GM18858 (cell line): ENCODE measurements at regions not wholly inside any gene's neighbourhood (a gene's known extent, or its start where the extent isn't known, plus 50 kb on each side); places are given as distances from the start of the nearest gene placed in this dataset.
A peak's percentile ranks its signal among the peaks of the same experiment; 100 is the strongest.

Experiments
- ATAC-seq: cut with Tn5 transposase; IDR thresholded peaks from one replicate; pipeline ENCODE4 v1.9.1; 2021; ENCODE audit not compliant: unreplicated experiment

- no peak for ATAC-seq
Observed at GRCh38 chr3:168267179-168267578, 171.5 kb upstream of the GOLIM4 start.

- no peak for ATAC-seq
Observed at GRCh38 chr3:168266335-168266734, 170.6 kb upstream of the GOLIM4 start.

- ATAC-seq = no peak
Observed at GRCh38 chr3:168262887-168263286, 167.2 kb upstream of the GOLIM4 start.

DNA sequence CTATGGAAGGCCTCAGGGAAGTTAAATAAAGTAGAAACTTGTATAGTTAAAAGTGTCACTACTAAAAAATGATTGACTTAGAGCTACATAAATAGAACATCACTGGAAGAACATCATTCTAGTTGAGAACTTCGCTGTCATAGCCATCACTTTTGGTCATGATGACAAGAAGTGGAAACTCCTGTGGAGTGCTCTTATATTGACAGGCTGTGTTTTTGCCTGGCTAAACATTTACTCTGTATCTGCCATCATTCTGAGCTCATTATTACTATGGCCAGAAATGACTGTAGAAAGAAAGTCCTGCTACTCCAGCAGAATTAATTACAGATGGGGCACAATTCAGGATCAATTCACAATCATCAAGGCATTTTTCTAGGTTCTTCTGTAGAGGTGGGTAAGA lies 165.1 kb upstream of the GOLIM4 start:
- peak; percentile 43 for ATAC-seq

DNA sequence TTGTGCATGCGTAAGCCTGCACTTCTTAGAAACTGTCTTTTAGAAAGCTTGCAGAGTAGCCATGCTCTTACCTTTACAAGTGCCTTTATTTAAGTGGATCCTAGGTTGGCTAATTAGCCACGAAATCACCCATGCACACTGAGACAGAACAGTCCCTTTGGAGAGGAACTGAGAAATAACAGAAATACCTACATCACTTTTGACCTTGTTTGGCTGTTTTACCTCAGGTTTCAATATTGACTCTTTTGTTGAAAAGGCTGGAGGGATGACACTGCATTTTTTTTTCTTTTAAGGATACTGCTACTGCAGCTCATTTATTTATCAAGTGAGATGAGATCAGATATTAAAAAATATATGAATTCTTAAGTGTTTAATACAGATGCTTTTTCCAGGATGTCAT lies 155.6 kb upstream of the GOLIM4 start:
- peak; percentile 64 for ATAC-seq

- no peak for ATAC-seq
Observed at GRCh38 chr3:168250415-168250861, 154.7 kb upstream of the GOLIM4 start.

- peak; percentile 55 for ATAC-seq
Observed at GRCh38 chr3:168249550-168250414, 154.1 kb upstream of the GOLIM4 start.

DNA sequence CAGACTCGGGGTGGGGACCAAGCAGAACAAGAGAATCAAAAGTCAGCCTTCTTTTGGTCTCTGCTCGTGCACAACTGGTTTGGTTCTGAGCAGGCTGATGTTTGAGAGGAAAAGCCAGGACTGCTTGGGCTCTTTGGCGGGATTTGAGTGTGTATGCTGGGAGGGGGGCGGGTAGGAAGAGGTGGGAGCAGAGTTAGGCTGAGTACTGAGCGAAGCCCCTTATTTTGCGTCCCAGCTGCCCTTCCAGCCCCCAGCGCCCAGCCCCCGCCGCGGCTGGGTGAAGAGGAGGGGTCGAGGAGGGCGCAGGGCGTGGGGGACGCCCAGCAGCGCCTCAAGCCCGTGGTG lies 153.5 kb upstream of the GOLIM4 start:
- no peak for ATAC-seq

- no peak for ATAC-seq
Observed at GRCh38 chr3:168248383-168249204, 152.9 kb upstream of the GOLIM4 start.

DNA sequence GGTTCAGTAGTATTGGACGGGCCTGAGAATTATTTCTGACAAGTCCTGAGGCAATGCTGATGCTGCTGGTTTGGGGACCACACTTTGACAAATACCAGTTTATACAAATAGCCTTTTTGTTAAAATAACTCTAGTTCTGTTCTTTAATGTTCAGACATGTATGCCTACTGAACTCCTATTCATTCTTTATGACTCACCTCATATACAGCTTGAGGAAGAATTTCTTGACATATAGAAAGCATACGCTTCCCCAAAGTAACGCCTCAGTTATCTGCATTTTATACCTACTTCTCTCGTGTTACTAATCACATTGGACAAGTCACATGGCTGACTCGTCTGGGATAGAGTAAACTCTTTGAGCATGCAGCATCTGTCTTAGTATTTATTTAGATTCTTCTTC lies 145.4 kb upstream of the GOLIM4 start:
- no peak for ATAC-seq

DNA sequence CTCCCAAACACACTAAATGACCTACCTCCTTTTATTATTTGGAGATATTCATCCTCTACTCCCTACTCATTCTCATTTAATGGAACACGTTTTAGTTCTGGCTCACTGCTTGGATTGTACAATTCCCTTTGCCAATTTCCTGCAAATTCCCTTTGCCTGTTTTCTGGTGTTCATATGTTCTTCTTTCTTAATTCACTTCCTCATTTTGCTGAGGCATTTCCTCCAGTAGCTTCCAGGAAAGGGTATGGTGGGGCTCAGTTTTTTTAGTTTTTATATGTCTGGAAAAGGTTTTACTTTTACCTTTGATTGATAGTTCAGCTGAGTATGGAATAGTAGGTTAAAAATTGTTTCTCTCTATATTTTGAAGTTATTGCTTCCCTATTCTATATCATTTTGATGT lies 143.6 kb upstream of the GOLIM4 start:
- no peak for ATAC-seq

DNA sequence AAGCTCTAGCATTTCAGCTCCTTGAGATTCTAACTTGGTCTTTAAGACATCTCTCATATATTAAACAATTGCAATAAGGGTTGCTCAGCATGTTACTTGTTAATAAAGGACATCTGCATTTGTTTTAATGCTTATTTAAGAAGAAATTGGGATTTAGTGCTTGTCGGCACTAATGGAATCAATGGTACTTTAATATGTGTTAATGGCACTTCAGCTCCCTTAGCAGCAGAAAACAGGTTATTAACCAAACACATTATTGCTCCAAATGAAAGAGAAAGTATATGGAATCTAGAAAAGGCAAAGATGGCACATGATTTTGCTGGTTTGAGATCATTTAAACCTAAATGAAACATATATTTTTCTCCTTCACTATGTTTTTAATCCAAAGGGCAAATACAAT lies 137.3 kb upstream of the GOLIM4 start:
- no peak for ATAC-seq

DNA sequence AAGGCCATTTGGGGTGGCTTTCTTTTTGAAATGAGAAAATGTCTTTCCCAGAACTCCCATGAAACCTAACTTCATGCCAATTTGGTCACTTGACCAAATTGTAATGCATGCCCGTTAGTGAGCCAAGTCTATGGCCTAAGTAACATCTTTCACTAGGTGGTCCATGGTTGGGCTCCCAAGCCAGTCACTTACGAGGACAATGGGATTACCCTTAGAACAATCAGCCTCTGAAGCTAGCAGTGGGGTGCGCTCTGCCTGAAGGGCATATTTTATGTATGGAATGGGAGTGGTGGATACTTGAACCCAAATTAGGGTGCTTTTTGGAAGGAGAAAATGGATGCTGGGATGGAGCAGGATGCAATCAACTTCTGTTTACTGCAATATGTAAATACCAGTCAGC lies 127.4 kb upstream of the GOLIM4 start:
- no peak for ATAC-seq

- ATAC-seq = no peak
Observed at GRCh38 chr3:168220556-168220955, 124.8 kb upstream of the GOLIM4 start.

- ATAC-seq = no peak
Observed at GRCh38 chr3:168219530-168219929, 123.8 kb upstream of the GOLIM4 start.

- ATAC-seq = no peak
Observed at GRCh38 chr3:168218600-168218999, 122.9 kb upstream of the GOLIM4 start.

GRCh38 chr3:168216851-168217250 lies 121.1 kb upstream of the GOLIM4 start:
- ATAC-seq = no peak

- peak; percentile 92 for ATAC-seq
Observed at GRCh38 chr3:168213920-168214319, 118.2 kb upstream of the GOLIM4 start.

GRCh38 chr3:168212664-168213285 lies 117.1 kb upstream of the GOLIM4 start:
- no peak for ATAC-seq

DNA sequence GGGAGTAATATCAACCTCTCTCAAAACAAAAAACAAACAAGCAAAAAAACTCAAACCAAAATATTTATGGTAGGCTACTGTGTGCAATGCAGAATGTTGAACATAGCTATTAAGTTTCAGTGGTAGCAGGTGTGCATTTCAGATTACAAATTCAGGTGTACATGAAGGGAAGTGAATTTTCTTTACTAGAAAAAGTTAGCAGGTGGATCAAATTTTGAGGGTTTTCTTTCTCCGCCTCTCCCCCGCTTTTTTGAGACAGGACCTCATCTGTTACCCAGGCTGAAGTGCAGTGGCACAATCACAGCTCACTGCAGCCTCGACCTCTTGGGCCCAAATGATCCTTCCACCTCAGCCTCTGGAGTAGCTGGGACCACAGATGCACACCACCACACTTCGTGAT lies 109.7 kb upstream of the GOLIM4 start:
- no peak for ATAC-seq

DNA sequence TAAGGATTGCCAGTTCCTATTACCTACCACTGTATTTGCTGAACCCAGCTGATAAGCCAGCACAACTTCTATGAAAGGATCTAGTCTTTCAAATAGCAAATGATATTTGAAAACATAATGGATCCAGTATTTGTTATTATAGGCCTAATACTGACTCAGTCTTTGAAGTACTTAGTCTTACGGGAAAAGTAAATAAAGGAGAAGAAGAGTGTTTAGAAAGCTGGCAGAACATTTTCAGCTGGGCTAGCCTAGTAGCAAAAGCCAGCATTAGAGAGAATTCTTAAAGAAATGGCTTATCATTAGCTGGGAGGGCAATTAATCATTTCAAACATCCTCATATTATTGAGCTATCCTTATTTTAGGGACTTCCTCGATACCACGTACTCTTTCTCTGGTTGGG lies 101.4 kb upstream of the GOLIM4 start:
- ATAC-seq = no peak

- ATAC-seq = no peak
Observed at GRCh38 chr3:168191856-168192255, 96.1 kb upstream of the GOLIM4 start.
